HG02981 (cell line): ENCODE measurements at regions not wholly inside any gene's neighbourhood (a gene's known extent, or its start where the extent isn't known, plus 50 kb on each side); places are given as distances from the start of the nearest gene placed in this dataset.

ENCODE experiments used
- ATAC-seq: cut with Tn5 transposase; IDR thresholded peaks from one replicate; pipeline ENCODE4 v1.9.1; 2021; ENCODE audit warnings: mild to moderate bottlenecking, moderate library complexity; ENCODE audit not compliant: unreplicated experiment

- no peak for ATAC-seq
Measured at GRCh38 chr1:80878343-80878742, 922.4 kb upstream of the ADGRL2 start.

- no peak for ATAC-seq
Measured at GRCh38 chr1:80876035-80876434, 924.7 kb upstream of the ADGRL2 start.

- ATAC-seq = no peak
Measured at GRCh38 chr1:80869299-80869698, 931.4 kb upstream of the ADGRL2 start.

GRCh38 chr1:80847904-80848303, 952.8 kb upstream of the ADGRL2 start:
- ATAC-seq = no peak

- no peak for ATAC-seq
Measured at GRCh38 chr1:80846966-80847365, 953.8 kb upstream of the ADGRL2 start.

- ATAC-seq = no peak
Measured at GRCh38 chr1:80842796-80843195, 957.9 kb upstream of the ADGRL2 start.

- ATAC-seq = no peak
Measured at GRCh38 chr1:80841261-80841660, 959.5 kb upstream of the ADGRL2 start.

GRCh38 chr1:80837066-80837465, 963.7 kb upstream of the ADGRL2 start:
- ATAC-seq = no peak

GRCh38 chr1:80836505-80836904, 964.2 kb upstream of the ADGRL2 start:
- ATAC-seq = no peak

- ATAC-seq = no peak
Measured at GRCh38 chr1:80827666-80828065, 973.1 kb upstream of the ADGRL2 start.

GRCh38 chr1:80825067-80825466, 975.7 kb upstream of the ADGRL2 start:
- no peak for ATAC-seq

GRCh38 chr1:80818211-80818610, 982.5 kb upstream of the ADGRL2 start:
- ATAC-seq = no peak

- ATAC-seq = no peak
Measured at GRCh38 chr1:80807981-80808380, 992.8 kb upstream of the ADGRL2 start.

GRCh38 chr1:80806431-80806830, 994.3 kb upstream of the ADGRL2 start:
- ATAC-seq = no peak

- ATAC-seq = no peak
Measured at GRCh38 chr1:80801695-80802094, 999.0 kb upstream of the ADGRL2 start.

- no peak for ATAC-seq
Measured at GRCh38 chr1:80799457-80799856, 1001.3 kb upstream of the ADGRL2 start.

- no peak for ATAC-seq
Measured at GRCh38 chr1:80779275-80779674, 1021.5 kb upstream of the ADGRL2 start.

- ATAC-seq = no peak
Measured at GRCh38 chr1:80778094-80778840, 1022.5 kb upstream of the ADGRL2 start.

- ATAC-seq = no peak
Measured at GRCh38 chr1:80776266-80776665, 1024.5 kb upstream of the ADGRL2 start.

- no peak for ATAC-seq
Measured at GRCh38 chr1:80769208-80769750, 1031.5 kb upstream of the ADGRL2 start.

- no peak for ATAC-seq
Measured at GRCh38 chr1:80767711-80768110, 1033.0 kb upstream of the ADGRL2 start.

- ATAC-seq = no peak
Measured at GRCh38 chr1:80759354-80759753, 1041.4 kb upstream of the ADGRL2 start.

GRCh38 chr1:80755944-80756343, 1044.8 kb upstream of the ADGRL2 start:
- no peak for ATAC-seq
